SK-N-SH (cell line): ENCODE measurements at regions not wholly inside any gene's neighbourhood (a gene's known extent, or its start where the extent isn't known, plus 50 kb on each side); places are given as distances from the start of the nearest gene placed in this dataset.

Experiments
- CTCF ChIA-PET: fragments of 300-600, 350-600 bp; formaldehyde crosslinking; extraction: SDS; loops from one replicate; lab custom pipeline; 2021; lab: Yijun Ruan, JAX
- POLR2A ChIA-PET: fragments of 350-600 bp; sonication (Branson Sonifier 250); formaldehyde crosslinking; extraction: SDS; loops from one replicate; lab custom pipeline; 2020; ENCODE audit warnings: antibody characterized with exemption, inconsistent platforms; lab: Yijun Ruan, JAX
- DNase-seq: peaks from one replicate; pipeline ENCODE4 v3.0.0; 2012
- H2AFZ ChIP-seq: fragments of 200-600 bp; sonication (generic); 2 replicates; pipeline ENCODE4 v1.8.1; 2016; ENCODE audit warnings: antibody characterized with exemption, mild to moderate bottlenecking, low read depth
- H3F3A ChIP-seq: fragments of 200-600 bp; sonication (generic); replicated peaks from 2 replicates; pipeline ENCODE3; 2016; ENCODE audit warnings: antibody characterized with exemption, mild to moderate bottlenecking; ENCODE audit not compliant: insufficient read depth
- H3K27ac ChIP-seq, 2 experiments: fragments of 200-500 bp in 1 of 2; fragments of 200-600 bp in 1 of 2; sonication (Bioruptor generic) in 1 of 2; sonication (generic), shearing (Covaris generic) in 1 of 2; 2 replicates each; pipeline versions ENCODE4 v1.5.1 to v1.6.1; 2014 to 2016; ENCODE audit warnings: low read depth in 2 of 2, inconsistent platforms in 1 of 2, low read length in 1 of 2, mild to moderate bottlenecking in 1 of 2, mixed read lengths in 1 of 2
- H3K27me3 ChIP-seq: fragments of 200-600 bp; sonication (generic), shearing (Covaris generic); 2 replicates; pipeline ENCODE4 v1.6.1; 2016; ENCODE audit warnings: mixed run types; ENCODE audit not compliant: insufficient read depth
- H3K36me3 ChIP-seq, 2 experiments: fragments of 200-500 bp in 1 of 2; fragments of 200-600 bp in 1 of 2; sonication (Bioruptor generic) in 1 of 2; sonication (generic) in 1 of 2; replicated peaks in 1 of 2; 2 replicates each; pipeline versions ENCODE3 to v1.5.1; 2014 to 2016; ENCODE audit warnings: low read length in 1 of 2, mild to moderate bottlenecking in 1 of 2; ENCODE audit not compliant: insufficient read depth in 2 of 2, control insufficient read depth in 1 of 2
- H3K4me1 ChIP-seq, 2 experiments: fragments of 200-500 bp in 1 of 2; fragments of 200-600 bp in 1 of 2; sonication (Bioruptor generic) in 1 of 2; sonication (generic), shearing (Covaris generic) in 1 of 2; 2 replicates each; pipeline versions ENCODE4 v1.5.1 to v1.6.1; 2014 to 2016; ENCODE audit warnings: low read depth in 1 of 2, low read length in 1 of 2, mixed run types in 1 of 2; ENCODE audit not compliant: insufficient read depth in 2 of 2, control insufficient read depth in 1 of 2
- H3K4me2 ChIP-seq: fragments of 200-600 bp; sonication (generic), shearing (Covaris generic); 2 replicates; pipeline ENCODE4 v1.6.1; 2017; ENCODE audit warnings: mixed run types
- H3K4me3 ChIP-seq, 2 experiments: fragments of 200-500 bp in 1 of 2; fragments of 200-600 bp in 1 of 2; sonication (Bioruptor generic) in 1 of 2; sonication (generic), shearing (Covaris generic) in 1 of 2; 2 replicates each; pipeline versions ENCODE4 v1.5.1 to v1.8.1; 2014 to 2016; ENCODE audit warnings: low read depth in 2 of 2, inconsistent platforms in 1 of 2, low read length in 1 of 2, mild to moderate bottlenecking in 1 of 2, mixed read lengths in 1 of 2, moderate library complexity in 1 of 2
- H3K79me2 ChIP-seq: fragments of 200-600 bp; sonication (generic); 2 replicates; pipeline ENCODE4 v1.8.1; 2017; ENCODE audit warnings: mild to moderate bottlenecking; ENCODE audit not compliant: insufficient read depth
- H3K9ac ChIP-seq: fragments of 200-600 bp; sonication (generic); 2 replicates; pipeline ENCODE4 v1.6.1; 2017; ENCODE audit warnings: mixed run types
- H3K9me2 ChIP-seq: fragments of 200-600 bp; sonication (generic); 2 replicates; pipeline ENCODE4 v1.6.1; 2017; ENCODE audit warnings: mixed run types
- H3K9me3 ChIP-seq: fragments of 200-600 bp; sonication (generic); 2 replicates; pipeline ENCODE4 v1.6.1; 2017; ENCODE audit warnings: mixed run types, mild to moderate bottlenecking, moderate library complexity
- H4K20me1 ChIP-seq: fragments of 200-600 bp; sonication (generic); 2 replicates; pipeline ENCODE4 v1.6.1; 2017; ENCODE audit warnings: mild to moderate bottlenecking, mixed run types; ENCODE audit not compliant: insufficient read depth
- EP300 ChIP-seq, 2 experiments: IDR thresholded peaks; 2 replicates each; pipeline versions ENCODE4 v1.4.0 to v1.6.1; 2012; ENCODE audit warnings: borderline replicate concordance in 1 of 2, low read depth in 1 of 2, low read length in 1 of 2
- MEF2A ChIP-seq: IDR thresholded peaks from 2 replicates; pipeline ENCODE4 v1.4.0; 2012; ENCODE audit warnings: low read depth, borderline replicate concordance
- MXI1 ChIP-seq: IDR thresholded peaks from 2 replicates; pipeline ENCODE4 v1.6.1; 2012; ENCODE audit warnings: mild to moderate bottlenecking, low read depth, low read length, improper control_type of control experiment
- NRF1 ChIP-seq: IDR thresholded peaks from 2 replicates; pipeline ENCODE4 v1.6.1; 2012; ENCODE audit warnings: low read depth, mild to moderate bottlenecking, low read length
- POLR2AphosphoS5 ChIP-seq: IDR thresholded peaks from 2 replicates; pipeline ENCODE4 v1.6.1; 2012; ENCODE audit warnings: low read depth, low read length
- RAD21 ChIP-seq: IDR thresholded peaks from 2 replicates; pipeline ENCODE4 v1.6.1; 2012; ENCODE audit warnings: mild to moderate bottlenecking, low read length
- RCOR1 ChIP-seq: fragments of 150-350 bp; IDR thresholded peaks from 2 replicates; pipeline ENCODE4 v1.6.1; 2017; ENCODE audit warnings: antibody characterized with exemption, low read length
- SIN3A ChIP-seq: IDR thresholded peaks from 2 replicates; pipeline ENCODE4 v1.6.1; 2012; ENCODE audit warnings: low read depth, mild to moderate bottlenecking, low read length, moderate library complexity, borderline replicate concordance
- SMC3 ChIP-seq: IDR thresholded peaks from 2 replicates; pipeline ENCODE4 v1.6.1; 2012; ENCODE audit warnings: low read depth, low read length, improper control_type of control experiment
- TAF1 ChIP-seq: IDR thresholded peaks from 2 replicates; pipeline ENCODE4 v1.6.1; 2012; ENCODE audit warnings: low read depth, mild to moderate bottlenecking, low read length, moderate library complexity, borderline replicate concordance
- YY1 ChIP-seq: IDR thresholded peaks from 2 replicates; pipeline ENCODE4 v1.4.0; 2012; ENCODE audit warnings: low read depth, mild to moderate bottlenecking
- WGBS: methylation state at CpG from one replicate; pipeline ENCODE4 v1.1.6; 2017; ENCODE audit warnings: low lambda C conversion rate; 5-methylcytosine and 5-hydroxymethylcytosine counted together
- TF ChIP-seq, protein P1 (sequence below): IDR thresholded peaks from 2 replicates; pipeline ENCODE4; 2012
- TF ChIP-seq, protein P2 (sequence below): fragments of 150-350 bp; IDR thresholded peaks from 2 replicates; pipeline ENCODE4 v1.6.1; 2016; ENCODE audit warnings: mild to moderate bottlenecking, low read depth, low read length
- TF ChIP-seq, protein P3 (sequence below): IDR thresholded peaks from 2 replicates; pipeline ENCODE4 v1.6.1; 2012; ENCODE audit warnings: mild to moderate bottlenecking, low read depth, low read length, moderate library complexity

DNA sequence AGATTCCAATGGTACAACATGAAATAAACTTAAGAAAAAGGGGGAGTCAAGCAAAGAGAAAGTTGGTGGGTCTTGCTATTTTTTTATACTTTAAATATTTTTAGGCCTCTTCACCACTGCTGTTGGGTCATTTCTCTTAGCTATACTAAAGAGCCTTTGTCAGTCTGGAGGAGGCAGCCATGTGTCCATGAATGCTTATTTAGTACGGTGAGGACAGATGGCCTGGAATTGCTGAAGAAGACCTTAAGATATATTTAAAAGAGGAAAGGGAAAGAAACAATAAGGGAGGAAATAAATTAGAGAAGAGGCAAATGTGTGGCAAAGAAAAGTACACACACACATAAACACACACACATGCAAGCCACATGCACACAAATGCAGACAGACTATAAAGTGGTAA, 560.5 kb upstream of the MEF2C start:
- Histone ChIP-seq H2AFZ (no peak overlapping the region), H3K27me3 (no peaks in the 10 kb centered on the region), H3K9me3 (no peaks in the 10 kb centered on the region), H3K4me1 (no peaks in the 10 kb centered on the region; a peak in 2 of 4 replicates), H3K27ac (no peak overlapping the region), H3K9ac (no peak overlapping the region), H3K4me2 (no peak overlapping the region), H4K20me1 (no peaks in the 10 kb centered on the region), H3K4me3 (no peak overlapping the region), H3K79me2 (no peaks in the 10 kb centered on the region), H3K36me3 (no peaks in the 10 kb centered on the region), H3F3A (no peaks in the 10 kb centered on the region), H3K9me2 (no peaks in the 10 kb centered on the region)
- DNase-seq, result no peak
- ChIA-PET POLR2A (no interaction called here), CTCF (no interaction called here)
- TF ChIP-seq, protein P1, sequence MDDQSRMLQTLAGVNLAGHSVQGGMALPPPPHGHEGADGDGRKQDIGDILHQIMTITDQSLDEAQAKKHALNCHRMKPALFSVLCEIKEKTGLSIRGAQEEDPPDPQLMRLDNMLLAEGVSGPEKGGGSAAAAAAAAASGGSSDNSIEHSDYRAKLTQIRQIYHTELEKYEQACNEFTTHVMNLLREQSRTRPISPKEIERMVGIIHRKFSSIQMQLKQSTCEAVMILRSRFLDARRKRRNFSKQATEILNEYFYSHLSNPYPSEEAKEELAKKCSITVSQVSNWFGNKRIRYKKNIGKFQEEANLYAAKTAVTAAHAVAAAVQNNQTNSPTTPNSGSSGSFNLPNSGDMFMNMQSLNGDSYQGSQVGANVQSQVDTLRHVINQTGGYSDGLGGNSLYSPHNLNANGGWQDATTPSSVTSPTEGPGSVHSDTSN, result no peak
- no peak for TF ChIP-seq MEF2A
- no peak for TF ChIP-seq RAD21
- TF ChIP-seq, protein P2, sequence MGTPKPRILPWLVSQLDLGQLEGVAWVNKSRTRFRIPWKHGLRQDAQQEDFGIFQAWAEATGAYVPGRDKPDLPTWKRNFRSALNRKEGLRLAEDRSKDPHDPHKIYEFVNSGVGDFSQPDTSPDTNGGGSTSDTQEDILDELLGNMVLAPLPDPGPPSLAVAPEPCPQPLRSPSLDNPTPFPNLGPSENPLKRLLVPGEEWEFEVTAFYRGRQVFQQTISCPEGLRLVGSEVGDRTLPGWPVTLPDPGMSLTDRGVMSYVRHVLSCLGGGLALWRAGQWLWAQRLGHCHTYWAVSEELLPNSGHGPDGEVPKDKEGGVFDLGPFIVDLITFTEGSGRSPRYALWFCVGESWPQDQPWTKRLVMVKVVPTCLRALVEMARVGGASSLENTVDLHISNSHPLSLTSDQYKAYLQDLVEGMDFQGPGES, result no peak
- no peak for TF ChIP-seq SMC3
- TF ChIP-seq TAF1, result no peak
- no peak for TF ChIP-seq NRF1
- no peak for TF ChIP-seq POLR2AphosphoS5
- no peak for TF ChIP-seq RCOR1
- TF ChIP-seq YY1, result no peak
- no peak for TF ChIP-seq SIN3A
- TF ChIP-seq EP300 (IDR thresholded peaks at IDR 0.05; ENCODE audit: borderline replicate concordance in 1 of 2, low read depth in 1 of 2, low read length in 1 of 2), result no peak
- no peak for TF ChIP-seq MXI1
- 78% methylated on average over 1 of the region's 1 CpG for WGBS

DNA sequence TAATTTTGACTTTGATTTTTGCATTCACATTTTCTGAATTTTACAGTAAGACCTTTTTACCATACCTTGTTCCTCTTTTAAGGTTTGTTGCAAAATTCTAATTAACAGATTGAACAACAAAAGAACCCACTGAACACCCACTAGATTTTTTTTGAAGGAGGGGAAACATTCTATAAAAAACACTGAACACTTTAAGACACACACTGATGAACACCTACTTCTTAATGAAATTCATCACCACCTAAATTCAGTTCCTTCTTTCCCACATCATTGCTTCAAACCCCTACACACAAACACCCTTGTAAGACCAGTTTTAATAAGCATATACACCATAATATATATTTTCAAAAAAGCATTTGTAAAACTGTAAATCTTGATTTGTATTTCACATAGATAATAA, 559.0 kb upstream of the MEF2C start:
- TF ChIP-seq EP300 (IDR thresholded peaks at IDR 0.05; ENCODE audit: borderline replicate concordance in 1 of 2, low read depth in 1 of 2, low read length in 1 of 2), result no peak
- TF ChIP-seq, protein P3, sequence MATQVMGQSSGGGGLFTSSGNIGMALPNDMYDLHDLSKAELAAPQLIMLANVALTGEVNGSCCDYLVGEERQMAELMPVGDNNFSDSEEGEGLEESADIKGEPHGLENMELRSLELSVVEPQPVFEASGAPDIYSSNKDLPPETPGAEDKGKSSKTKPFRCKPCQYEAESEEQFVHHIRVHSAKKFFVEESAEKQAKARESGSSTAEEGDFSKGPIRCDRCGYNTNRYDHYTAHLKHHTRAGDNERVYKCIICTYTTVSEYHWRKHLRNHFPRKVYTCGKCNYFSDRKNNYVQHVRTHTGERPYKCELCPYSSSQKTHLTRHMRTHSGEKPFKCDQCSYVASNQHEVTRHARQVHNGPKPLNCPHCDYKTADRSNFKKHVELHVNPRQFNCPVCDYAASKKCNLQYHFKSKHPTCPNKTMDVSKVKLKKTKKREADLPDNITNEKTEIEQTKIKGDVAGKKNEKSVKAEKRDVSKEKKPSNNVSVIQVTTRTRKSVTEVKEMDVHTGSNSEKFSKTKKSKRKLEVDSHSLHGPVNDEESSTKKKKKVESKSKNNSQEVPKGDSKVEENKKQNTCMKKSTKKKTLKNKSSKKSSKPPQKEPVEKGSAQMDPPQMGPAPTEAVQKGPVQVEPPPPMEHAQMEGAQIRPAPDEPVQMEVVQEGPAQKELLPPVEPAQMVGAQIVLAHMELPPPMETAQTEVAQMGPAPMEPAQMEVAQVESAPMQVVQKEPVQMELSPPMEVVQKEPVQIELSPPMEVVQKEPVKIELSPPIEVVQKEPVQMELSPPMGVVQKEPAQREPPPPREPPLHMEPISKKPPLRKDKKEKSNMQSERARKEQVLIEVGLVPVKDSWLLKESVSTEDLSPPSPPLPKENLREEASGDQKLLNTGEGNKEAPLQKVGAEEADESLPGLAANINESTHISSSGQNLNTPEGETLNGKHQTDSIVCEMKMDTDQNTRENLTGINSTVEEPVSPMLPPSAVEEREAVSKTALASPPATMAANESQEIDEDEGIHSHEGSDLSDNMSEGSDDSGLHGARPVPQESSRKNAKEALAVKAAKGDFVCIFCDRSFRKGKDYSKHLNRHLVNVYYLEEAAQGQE, result no peak
- TF ChIP-seq, protein P2, result no peak
- TF ChIP-seq, all 33 proteins: peak for 0
- no peaks in the 10 kb centered on the region for H3K9me2 ChIP-seq
- H3K9ac ChIP-seq, result no peak overlapping the region
- no peak for DNase-seq
- ChIA-PET POLR2A (no interaction called here), CTCF (no interaction called here)
- H3K79me2 ChIP-seq, result no peaks in the 10 kb centered on the region
- H3K36me3 ChIP-seq, result no peaks in the 10 kb centered on the region
- no peak overlapping the region for H3K27ac ChIP-seq
- no peaks in the 10 kb centered on the region for H3K27me3 ChIP-seq
- no peaks in the 10 kb centered on the region for H3F3A ChIP-seq
- H3K4me3 ChIP-seq, result no peak overlapping the region
- no peaks in the 10 kb centered on the region for H4K20me1 ChIP-seq
- no peak overlapping the region for H2AFZ ChIP-seq
- H3K4me2 ChIP-seq, result no peak overlapping the region
- H3K9me3 ChIP-seq, result no peaks in the 10 kb centered on the region
- no peaks in the 10 kb centered on the region; a peak in 1 of 4 replicates for H3K4me1 ChIP-seq
